H1 (cell line): ENCODE measurements at regions not wholly inside any gene's neighbourhood (a gene's known extent, or its start where the extent isn't known, plus 50 kb on each side); places are given as distances from the start of the nearest gene placed in this dataset.

Experiments
- CTCF ChIA-PET: fragments of 300-600 bp; sonication (Branson Sonifier 250); formaldehyde crosslinking; loops from one replicate; lab custom pipeline; 2021; ENCODE audit not compliant: partially characterized antibody; lab: Charles Lee
- POLR2A ChIA-PET: fragments of 300-600 bp; sonication (Branson Sonifier 250); formaldehyde crosslinking; loops from one replicate; lab custom pipeline; 2021; ENCODE audit warnings: inconsistent platforms; ENCODE audit not compliant: partially characterized antibody; lab: Charles Lee
- DNase-seq, 2 experiments: peaks; one replicate each; pipeline versions ENCODE4 v3.0.0 to v3.0.0-alpha.2; 2010 to 2022; ENCODE audit warnings: low spot score in 2 of 2, low read depth in 1 of 2, mixed read lengths in 1 of 2
- FAIRE-seq: peaks from 2 replicates; lab custom pipeline; 2011; peaks lifted over from hg19 to GRCh38; lab: Jason Lieb, UNC
- H2AFZ ChIP-seq: 2 replicates; pipeline ENCODE4 v1.8.1; 2012; ENCODE audit warnings: low read length, inconsistent platforms
- H2AK5ac ChIP-seq: 2 replicates; pipeline ENCODE4 v1.6.1; 2013; ENCODE audit warnings: low read depth, low read length
- H2BK120ac ChIP-seq: replicated peaks from 2 replicates; pipeline ENCODE3; 2013; ENCODE audit warnings: low read depth, low read length, inconsistent platforms
- H2BK12ac ChIP-seq: 2 replicates; pipeline ENCODE4 v1.6.1; 2013; ENCODE audit warnings: low read depth, low read length
- H2BK15ac ChIP-seq: 2 replicates; pipeline ENCODE4 v1.6.1; 2013; ENCODE audit warnings: low read length
- H2BK20ac ChIP-seq: 2 replicates; pipeline ENCODE4 v1.6.1; 2013; ENCODE audit warnings: low read length
- H2BK5ac ChIP-seq: 2 replicates; pipeline ENCODE4 v1.6.1; 2013; ENCODE audit warnings: low read depth, low read length
- H3K14ac ChIP-seq: 2 replicates; pipeline ENCODE4 v1.6.1; 2013; ENCODE audit warnings: inconsistent platforms; ENCODE audit not compliant: insufficient read length
- H3K18ac ChIP-seq: 2 replicates; pipeline ENCODE4 v1.6.1; 2013; ENCODE audit warnings: low read length; ENCODE audit errors: extremely low read depth
- H3K23ac ChIP-seq: 2 replicates; pipeline ENCODE4 v1.6.1; 2013; ENCODE audit warnings: inconsistent platforms; ENCODE audit not compliant: insufficient read length
- H3K23me2 ChIP-seq: 2 replicates; pipeline ENCODE4 v1.6.1; 2013; ENCODE audit warnings: low read depth, low read length
- H3K27ac ChIP-seq: 2 replicates; pipeline ENCODE4 v1.6.1; 2011; ENCODE audit warnings: low read depth, low read length, inconsistent platforms
- H3K27me3 ChIP-seq, 4 experiments: replicated peaks in 1 of 4; 1 replicate in 1 of 4; 2 replicates in 3 of 4; pipeline versions ENCODE4 v1.6.1 to v1.8.1; 2011 to 2013; ENCODE audit warnings: low read length in 3 of 4, mild to moderate bottlenecking in 3 of 4, inconsistent platforms in 2 of 4, mixed read lengths in 2 of 4, moderate library complexity in 1 of 4; ENCODE audit not compliant: control insufficient read depth in 3 of 4, insufficient read depth in 3 of 4; ENCODE audit errors: extremely low read depth in 1 of 4
- H3K36me3 ChIP-seq, 4 experiments: 2 replicates each; pipeline versions ENCODE4 v1.6.1 to v1.8.1; 2011 to 2013; ENCODE audit warnings: mild to moderate bottlenecking in 4 of 4, low read length in 3 of 4, moderate library complexity in 2 of 4, control low read depth in 1 of 4, inconsistent platforms in 1 of 4; ENCODE audit not compliant: insufficient read depth in 4 of 4, control insufficient read depth in 2 of 4
- H3K4ac ChIP-seq: replicated peaks from 2 replicates; pipeline ENCODE3; 2013; ENCODE audit warnings: low read length, low read depth, mixed read lengths, inconsistent platforms; ENCODE audit not compliant: insufficient read length
- H3K4me1 ChIP-seq, 4 experiments: replicated peaks in 1 of 4; 1 replicate in 1 of 4; 2 replicates in 3 of 4; pipeline versions ENCODE4 v1.6.1 to v1.8.1; 2011 to 2013; ENCODE audit warnings: low read length in 3 of 4, inconsistent platforms in 2 of 4, mixed read lengths in 1 of 4; ENCODE audit not compliant: insufficient read depth in 4 of 4, control insufficient read depth in 3 of 4
- H3K4me2 ChIP-seq, 2 experiments: 2 replicates each; pipeline versions ENCODE4 v1.6.1 to v1.8.1; 2011 to 2013; ENCODE audit warnings: low read depth in 2 of 2, low read length in 2 of 2, control low read depth in 1 of 2, inconsistent platforms in 1 of 2, mild to moderate bottlenecking in 1 of 2; ENCODE audit not compliant: insufficient read depth in 1 of 2
- H3K4me3 ChIP-seq, 4 experiments: fragments of 200-600, 300-600 bp in 1 of 4; sonication (generic), shearing (Covaris generic), sonication (Bioruptor Twin) in 1 of 4; 2 replicates each; pipeline versions ENCODE4 v1.5.1 to v1.8.1; 2011 to 2016; ENCODE audit warnings: low read length in 4 of 4, low read depth in 3 of 4, control low read depth in 2 of 4, inconsistent platforms in 2 of 4, mild to moderate bottlenecking in 2 of 4, mixed read lengths in 1 of 4, moderate library complexity in 1 of 4; ENCODE audit not compliant: insufficient read depth in 2 of 4; ENCODE audit errors: extremely low read depth in 1 of 4
- H3K56ac ChIP-seq: replicated peaks from 2 replicates; pipeline ENCODE3; 2013; ENCODE audit warnings: low read depth, mild to moderate bottlenecking, mixed read lengths, low read length, inconsistent platforms; ENCODE audit not compliant: insufficient read length
- H3K79me1 ChIP-seq: 2 replicates; pipeline ENCODE4 v1.6.1; 2013; ENCODE audit warnings: low read depth, low read length, control low read depth
- H3K79me2 ChIP-seq, 2 experiments: 2 replicates each; pipeline versions ENCODE4 v1.6.1 to v1.8.1; 2012 to 2013; ENCODE audit warnings: low read length in 2 of 2, mild to moderate bottlenecking in 2 of 2, inconsistent platforms in 1 of 2; ENCODE audit not compliant: insufficient read depth in 2 of 2, control insufficient read depth in 1 of 2
- H3K9ac ChIP-seq, 4 experiments: replicated peaks in 1 of 4; 1 replicate in 1 of 4; 2 replicates in 3 of 4; pipeline versions ENCODE4 v1.6.1 to v1.8.1; 2011 to 2013; ENCODE audit warnings: low read depth in 3 of 4, low read length in 3 of 4, control low read depth in 2 of 4, mild to moderate bottlenecking in 2 of 4, moderate library complexity in 2 of 4, inconsistent platforms in 1 of 4; ENCODE audit errors: extremely low read depth in 1 of 4
- H3K9me3 ChIP-seq, 2 experiments: 2 replicates each; pipeline versions ENCODE4 v1.6.1 to v1.8.1; 2012 to 2013; ENCODE audit warnings: mild to moderate bottlenecking in 2 of 2, moderate library complexity in 2 of 2, control low read depth in 1 of 2, inconsistent platforms in 1 of 2, low read depth in 1 of 2, low read length in 1 of 2, mixed read lengths in 1 of 2; ENCODE audit not compliant: insufficient read depth in 2 of 2
- H4K20me1 ChIP-seq, 2 experiments: replicated peaks in 1 of 2; 2 replicates each; pipeline versions ENCODE3 to v1.8.1; 2011 to 2013; ENCODE audit warnings: inconsistent platforms in 2 of 2, low read length in 2 of 2, mild to moderate bottlenecking in 1 of 2; ENCODE audit not compliant: insufficient read depth in 2 of 2, control insufficient read depth in 1 of 2
- H4K5ac ChIP-seq: 2 replicates; pipeline ENCODE4 v1.6.1; 2013; ENCODE audit warnings: low read length, low read depth, mixed read lengths, inconsistent platforms; ENCODE audit not compliant: insufficient read length
- H4K8ac ChIP-seq: 2 replicates; pipeline ENCODE4 v1.8.0; 2013; ENCODE audit warnings: mild to moderate bottlenecking, moderate library complexity, low read length, inconsistent platforms; ENCODE audit not compliant: insufficient read depth; ENCODE audit errors: extremely low read depth
- H4K91ac ChIP-seq: replicated peaks from 2 replicates; pipeline ENCODE3; 2013; ENCODE audit warnings: low read length, mixed read lengths, inconsistent platforms; ENCODE audit not compliant: insufficient read length
- RFX5 ChIP-seq: IDR thresholded peaks from 2 replicates; pipeline ENCODE4 v1.6.1; 2011; ENCODE audit warnings: low read depth, low read length, improper control_type of control experiment, borderline replicate concordance
- SIX5 ChIP-seq: IDR thresholded peaks from 2 replicates; pipeline ENCODE4 v1.6.1; 2011; ENCODE audit warnings: mild to moderate bottlenecking, low read depth, low read length
- SRF ChIP-seq: IDR thresholded peaks from 2 replicates; pipeline ENCODE4 v1.6.1; 2011; ENCODE audit warnings: mild to moderate bottlenecking, low read depth, low read length, moderate library complexity
- WGBS, 2 experiments: shearing (Covaris generic) in 1 of 2; methylation state at CpG; one replicate each; pipeline versions ENCODE4 v1.1.6 to v1.1.7; 2013 to 2015; ENCODE audit warnings: low lambda C conversion rate in 2 of 2, mixed read lengths in 2 of 2, inconsistent platforms in 1 of 2, low coverage in 1 of 2, missing lambda C conversion rate in 1 of 2; ENCODE audit not compliant: insufficient replicate concordance in 2 of 2, insufficient coverage in 1 of 2, insufficient read length in 1 of 2; ENCODE audit errors: extremely low coverage in 1 of 2, missing lambda C conversion rate in 1 of 2; 5-methylcytosine and 5-hydroxymethylcytosine counted together
- TF ChIP-seq, protein P1 (sequence below): IDR thresholded peaks from 2 replicates; pipeline ENCODE4 v1.6.1; 2012; ENCODE audit warnings: inconsistent platforms

DNA sequence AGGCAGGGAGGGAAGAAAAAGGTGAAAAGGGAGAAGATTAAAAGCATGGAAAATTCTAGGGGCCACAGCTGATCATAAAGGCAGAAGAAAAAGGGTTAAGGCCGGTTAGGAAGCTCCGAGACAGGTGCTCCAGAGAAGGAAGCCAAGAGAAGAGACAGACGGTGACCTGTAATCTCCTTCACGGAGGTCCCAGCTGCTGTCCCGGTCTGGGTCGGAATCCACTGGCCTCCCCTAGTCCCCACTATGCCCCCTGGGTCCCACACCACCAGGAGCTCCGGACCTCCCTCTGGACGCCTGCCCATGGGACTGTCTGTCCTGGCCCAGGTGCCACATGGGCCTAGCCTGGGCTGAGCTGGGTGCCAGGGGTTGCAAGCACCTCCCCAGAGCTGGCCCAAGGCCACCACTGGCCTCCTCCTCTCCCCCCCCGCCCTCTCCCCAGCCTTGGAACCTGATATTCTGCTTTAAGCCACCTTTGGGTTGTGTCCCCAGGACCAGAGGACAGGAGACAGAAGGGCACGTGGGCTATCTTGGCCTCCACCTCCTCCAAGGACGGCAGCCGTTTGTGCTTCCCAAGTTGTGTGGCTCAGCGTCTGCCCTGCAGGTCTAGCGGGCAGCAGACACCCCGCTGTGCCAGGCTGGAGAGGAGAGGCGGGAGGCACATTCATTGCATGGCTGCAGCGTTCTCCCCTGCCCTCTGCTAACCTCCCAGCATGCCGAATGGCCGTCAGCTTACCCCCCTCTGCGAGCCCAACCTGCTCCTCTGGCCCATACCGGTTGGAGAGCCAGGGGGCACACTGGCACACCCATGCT is 102.4 kb downstream of the ENGASE start:
- Histone ChIP-seq H3K4me1 (peaks cover 0 to 3% (median under 1%) of the 10 kb centered on the region in 4 experiments; a peak in 3 of 7 replicates), H3K18ac (no peak overlapping the region), H4K20me1 (peaks cover 0 to 9% of the 10 kb centered on the region in 2 experiments), H4K5ac (no peak overlapping the region), H2AK5ac (no peak overlapping the region), H3K23ac (no peak overlapping the region), H3K56ac (no peak overlapping the region), H4K91ac (no peak overlapping the region), H3K4me3 (no peak overlapping the region), H3K27ac (no peak overlapping the region), H4K8ac (no peak overlapping the region; the same call in 1 of the 2 replicates), H2BK15ac (no peak overlapping the region), H2BK5ac (no peak overlapping the region; the same call in 1 of the 2 replicates), H3K36me3 (no peaks in the 10 kb centered on the region; a peak in 1 of 8 replicates), H2AFZ (no peak overlapping the region), H2BK12ac (peak overlapping the region; percentile 50; the same call in 1 of the 2 replicates), H3K14ac (no peak overlapping the region), H3K23me2 (peaks cover 5% of the 10 kb centered on the region; the same call in 1 of the 2 replicates), H3K4ac (no peak overlapping the region), H3K79me1 (peaks cover 11% of the 10 kb centered on the region), H3K27me3 (peaks cover 0 to 4% (median 0%) of the 10 kb centered on the region in 4 experiments; a peak in 3 of 7 replicates), H3K79me2 (peaks cover 0 to 2% of the 10 kb centered on the region in 2 experiments; a peak in 1 of 4 replicates), H3K9ac (no peak overlapping the region), H3K4me2 (no peak overlapping the region), H2BK120ac (no peak overlapping the region), H2BK20ac (no peak overlapping the region), H3K9me3 (no peaks in the 10 kb centered on the region)
- ChIA-PET POLR2A (interaction anchor here (0.7 to 1.1 kb wide), 3 partner anchors 9 to 211 kb away, joined by 3 read pairs; no protein-coding TSS in a partner anchor), CTCF (interaction anchor here (0.5 to 5.3 kb wide), 13 partner anchors 9 to 216 kb away, joined by 3 to 21 read pairs (median 6); no protein-coding TSS in a partner anchor)
- TF ChIP-seq RFX5: no peak
- TF ChIP-seq SRF: no peak
- TF ChIP-seq SIX5: no peak
- TF ChIP-seq, protein P1, sequence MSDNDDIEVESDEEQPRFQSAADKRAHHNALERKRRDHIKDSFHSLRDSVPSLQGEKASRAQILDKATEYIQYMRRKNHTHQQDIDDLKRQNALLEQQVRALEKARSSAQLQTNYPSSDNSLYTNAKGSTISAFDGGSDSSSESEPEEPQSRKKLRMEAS: no peak
- 78% methylated on average over 20 of the region's 21 CpGs; no CpG with 5 or more reads in 1 of the 2 experiments for WGBS, 2 experiments
- DNase-seq: no peak
- FAIRE-seq: no peak
